K562 (cell line): ENCODE measurements at regions not wholly inside any gene's neighbourhood (a gene's known extent, or its start where the extent isn't known, plus 50 kb on each side); places are given as distances from the start of the nearest gene placed in this dataset.

Experiments used
- ATAC-seq: fragments of 200-7000 bp; cut with Tn5 transposase; 3 replicates; pipeline ENCODE4 v1.9.1; 2020; ENCODE audit warnings: moderate library complexity
- BruUV-seq: library from RNA; stranded (reverse); fragments of 400-500 nt; replicated peaks from 2 replicates; lab custom pipeline; 2021; lab: Mats Ljungman, UMichigan
- CTCF ChIA-PET: fragments of 300-600 bp; formaldehyde crosslinking; extraction: SDS; loops from one replicate; lab custom pipeline; 2021; ENCODE audit warnings: low intra/inter-chr PET ratio; lab: Yijun Ruan, JAX
- POLR2A ChIA-PET: fragments of 300-600, 350-650 bp; sonication (Branson Sonifier 250); formaldehyde crosslinking; extraction: SDS; loops from one replicate; lab custom pipeline; 2021; ENCODE audit warnings: antibody characterized with exemption, inconsistent platforms; lab: Yijun Ruan, JAX
- DNase-seq, 4 experiments: peaks; one replicate each; pipeline versions ENCODE4 v3.0.0 to v3.0.0-alpha.2; 2011 to 2018; ENCODE audit warnings: low spot score in 3 of 4, mixed read lengths in 3 of 4; ENCODE audit errors: extremely low read depth in 1 of 4
- FAIRE-seq: peaks from 2 replicates; lab custom pipeline; 2011; peaks lifted over from hg19 to GRCh38; lab: Jason Lieb, UNC
- H2AFZ ChIP-seq: 2 replicates; pipeline ENCODE4 v1.6.0; 2011; ENCODE audit warnings: low read depth, low read length, control low read depth, inconsistent platforms
- H3K27ac ChIP-seq: fragments of 200-600 bp; 3 replicates; pipeline ENCODE4 v1.8.0; 2011; ENCODE audit warnings: low read depth, mild to moderate bottlenecking, control low read depth, inconsistent platforms, low read length, moderate library complexity, mixed read lengths; ENCODE audit errors: extremely low read depth
- H3K27me3 ChIP-seq, 2 experiments: fragments of 300-600 bp in 1 of 2; 2 replicates in 1 of 2; 3 replicates in 1 of 2; pipeline versions ENCODE4 v1.6.0 to v1.8.0; 2011; ENCODE audit warnings: inconsistent platforms in 2 of 2, low read length in 2 of 2, mild to moderate bottlenecking in 1 of 2, mixed read lengths in 1 of 2, moderate library complexity in 1 of 2; ENCODE audit not compliant: control insufficient read depth in 2 of 2, insufficient read depth in 2 of 2
- H3K36me3 ChIP-seq: fragments of 300-600 bp; 3 replicates; pipeline ENCODE4 v1.8.0; 2011; ENCODE audit warnings: mild to moderate bottlenecking, low read length, inconsistent platforms; ENCODE audit not compliant: control insufficient read depth, insufficient read depth
- H3K4me1 ChIP-seq, 2 experiments: fragments of 200-600 bp in 1 of 2; replicated peaks in 1 of 2; 2 replicates in 1 of 2; 3 replicates in 1 of 2; pipeline versions ENCODE4 v1.5.1 to v1.8.0; 2011; ENCODE audit warnings: inconsistent platforms in 2 of 2, low read length in 2 of 2, mild to moderate bottlenecking in 1 of 2, mixed read lengths in 1 of 2, moderate library complexity in 1 of 2; ENCODE audit not compliant: control insufficient read depth in 2 of 2, insufficient read depth in 2 of 2
- H3K4me2 ChIP-seq: 2 replicates; pipeline ENCODE4 v1.6.1; 2011; ENCODE audit warnings: low read length, control low read depth, inconsistent platforms, mixed read lengths; ENCODE audit not compliant: insufficient read depth
- H3K4me3 ChIP-seq: fragments of 200-600 bp; sonication (generic), shearing (Covaris generic); 2 replicates; pipeline ENCODE4 v1.5.1; 2016; ENCODE audit warnings: control low read depth, inconsistent platforms
- H3K79me2 ChIP-seq: fragments of 200-600 bp; 3 replicates; pipeline ENCODE4 v1.8.0; 2011; ENCODE audit warnings: low read length, inconsistent platforms; ENCODE audit not compliant: control insufficient read depth, insufficient read depth
- H3K9ac ChIP-seq, 2 experiments: 2 replicates each; pipeline versions ENCODE4 v1.6.0 to v1.6.1; 2011; ENCODE audit warnings: low read depth in 2 of 2, low read length in 2 of 2, control low read depth in 1 of 2, inconsistent platforms in 1 of 2, mild to moderate bottlenecking in 1 of 2, mixed read lengths in 1 of 2; ENCODE audit not compliant: insufficient read depth in 1 of 2
- H3K9me1 ChIP-seq: one replicate; pipeline ENCODE4 v1.6.0; 2011; ENCODE audit warnings: inconsistent platforms, mild to moderate bottlenecking, low read length, moderate library complexity; ENCODE audit not compliant: control insufficient read depth, insufficient read depth
- H3K9me3 ChIP-seq: replicated peaks from 2 replicates; pipeline ENCODE4 v1.5.1; 2011; ENCODE audit warnings: low read depth, low read length, inconsistent platforms; ENCODE audit not compliant: control insufficient read depth, insufficient read depth
- H4K20me1 ChIP-seq: replicated peaks from 2 replicates; pipeline ENCODE4 v1.6.1; 2011; ENCODE audit warnings: low read length, inconsistent platforms, mixed read lengths; ENCODE audit not compliant: control insufficient read depth, insufficient read depth
- BDP1 ChIP-seq: IDR thresholded peaks from 3 replicates; pipeline ENCODE4 v1.6.1; 2011; ENCODE audit not compliant: insufficient read length, insufficient read depth
- CBX1 ChIP-seq: sonication (generic); IDR thresholded peaks from 2 replicates; pipeline ENCODE4 v1.6.1; 2016; ENCODE audit warnings: antibody characterized with exemption, low read depth, mild to moderate bottlenecking
- DACH1 ChIP-seq: fragments of 450-650 bp; IDR thresholded peaks from 2 replicates; pipeline ENCODE4 v1.6.1; 2018; ENCODE audit not compliant: partially characterized antibody
- ELF4 ChIP-seq: fragments of 450-650 bp; formaldehyde crosslinking; IDR thresholded peaks from 2 replicates; pipeline ENCODE4 v1.4.0; 2022; ENCODE audit warnings: missing genetic modification characterization
- EP400 ChIP-seq: fragments of 450-650 bp; IDR thresholded peaks from 2 replicates; pipeline ENCODE4 v1.6.1; 2017; ENCODE audit warnings: antibody characterized with exemption, mild to moderate bottlenecking, moderate library complexity
- FOSL1 ChIP-seq: fragments of 200-800 bp; sonication (Bioruptor generic); conservative IDR thresholded peaks from 2 replicates; pipeline ENCODE4 v1.6.1; 2016; ENCODE audit warnings: missing genetic modification characterization, missing compliant biosample characterization
- MAFG ChIP-seq: fragments of 450-650 bp; conservative IDR thresholded peaks from 2 replicates; pipeline ENCODE4 v1.6.1; 2016; ENCODE audit warnings: missing genetic modification characterization, missing compliant biosample characterization
- NFE2L1 ChIP-seq: fragments of 450-650 bp; IDR thresholded peaks from 2 replicates; pipeline ENCODE4 v1.6.1; 2016; ENCODE audit warnings: missing genetic modification characterization, low read depth, mild to moderate bottlenecking, missing compliant biosample characterization, moderate library complexity, borderline replicate concordance
- PYGO2 ChIP-seq: fragments of 450-650 bp; IDR thresholded peaks from 2 replicates; pipeline ENCODE4 v1.6.1; 2016; ENCODE audit warnings: mild to moderate bottlenecking, missing genetic modification characterization, moderate library complexity, missing compliant biosample characterization
- SMARCB1 ChIP-seq: IDR thresholded peaks from 2 replicates; pipeline ENCODE4 v1.6.1; 2011; ENCODE audit warnings: improper control_type of control experiment, low read depth; ENCODE audit not compliant: insufficient read length
- SP1 ChIP-seq: sonication (generic); formaldehyde crosslinking; IDR thresholded peaks from 2 replicates; pipeline ENCODE4 v1.8.1; 2022; ENCODE audit warnings: mild to moderate bottlenecking, missing genetic modification reagents
- THRB ChIP-seq: fragments of 450-650 bp; formaldehyde crosslinking; conservative IDR thresholded peaks from 2 replicates; pipeline ENCODE4 v1.4.0; 2022; ENCODE audit warnings: mild to moderate bottlenecking, missing genetic modification characterization
- ZKSCAN8 ChIP-seq: fragments of 200-800 bp; sonication (Bioruptor generic); IDR thresholded peaks from 2 replicates; pipeline ENCODE4 v1.6.1; 2016; ENCODE audit warnings: missing genetic modification characterization, missing compliant biosample characterization
- ZNF655 ChIP-seq: fragments of 250-450 bp; sonication (Bioruptor Pico); IDR thresholded peaks from 2 replicates; pipeline ENCODE4 v1.5.0; 2021
- ZNF764 ChIP-seq: fragments of 250-450 bp; sonication (Bioruptor Pico); IDR thresholded peaks from 2 replicates; pipeline ENCODE4 v1.4.0; 2020; ENCODE audit warnings: low read depth, mild to moderate bottlenecking, moderate library complexity
- WGBS: fragments of 100-300 bp; shearing (Covaris generic); methylation state at CpG from one replicate; pipeline ENCODE4 v1.1.6; 2016; ENCODE audit warnings: low coverage, mixed read lengths; ENCODE audit not compliant: insufficient coverage; ENCODE audit errors: missing lambda C conversion rate; 5-methylcytosine and 5-hydroxymethylcytosine counted together
- in situ Hi-C: fragments of 300-500 bp; cut with MboI; formaldehyde crosslinking; loops from 4 replicates; pipeline ENCODE4 v1.15.0; 2018; ENCODE audit warnings: inconsistent platforms, mixed read lengths
- intact Hi-C: fragments of 100-400 bp; cut with micrococcal nuclease; formaldehyde crosslinking; loops from 2 replicates; pipeline ENCODE4 v1.14.2; 2022
- TF ChIP-seq, protein P1 (sequence below), 2 experiments: fragments of 450-650 bp in 1 of 2; sonication (generic) in 1 of 2; formaldehyde crosslinking; conservative IDR thresholded peaks; 2 replicates each; pipeline versions ENCODE4 v1.4.0 to v1.8.1; 2020 to 2022; ENCODE audit warnings: mild to moderate bottlenecking in 1 of 2, missing genetic modification reagents in 1 of 2

DNA sequence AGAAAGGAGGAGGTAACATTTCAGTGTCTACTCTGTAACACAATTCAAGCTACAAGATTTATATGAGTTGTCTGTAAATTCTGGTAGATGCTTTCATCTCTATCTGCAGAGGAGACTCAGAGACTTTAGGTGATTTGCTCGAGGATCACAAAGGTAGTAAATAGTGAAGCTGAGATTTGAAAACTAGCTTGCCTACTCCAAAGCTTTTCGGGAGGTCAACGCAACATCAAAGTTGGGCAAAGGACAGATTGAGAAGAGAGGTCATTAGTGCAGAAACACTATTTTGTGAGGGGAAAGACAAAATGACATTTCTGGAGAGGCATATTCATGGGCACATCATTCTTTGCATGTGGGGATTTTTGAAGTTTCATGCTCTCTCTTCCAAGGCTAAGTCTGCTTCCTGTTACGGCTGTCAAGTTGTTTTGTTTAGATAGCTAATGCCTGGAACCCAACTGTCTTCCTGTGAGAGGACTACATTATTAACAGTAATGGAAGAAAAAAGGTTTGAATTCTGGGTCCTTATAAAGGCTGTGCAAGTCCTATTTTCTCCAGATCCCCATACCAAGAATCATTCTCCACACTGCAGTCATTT lies 413.5 kb upstream of the ZNF462 start:
- WGBS, result 2% methylated on average over 4 of the region's 4 CpGs
- CTCF ChIA-PET, result no interaction called here
- no TSS peak for BruUV-seq

GRCh38 chr9:106450549-106450948 lies 412.4 kb upstream of the ZNF462 start:
- Histone ChIP-seq H3K9ac (no peak overlapping the region), H3K4me3 (no peak overlapping the region), H3K4me2 (no peak overlapping the region), H3K9me3 (no peaks in the 10 kb centered on the region), H3K4me1 (no peaks in the 10 kb centered on the region), H3K27me3 (no peaks in the 10 kb centered on the region), H3K27ac (no peak overlapping the region), H2AFZ (no peak overlapping the region), H4K20me1 (no peaks in the 10 kb centered on the region), H3K36me3 (no peaks in the 10 kb centered on the region), H3K79me2 (no peaks in the 10 kb centered on the region), H3K9me1 (no peaks in the 10 kb centered on the region)
- BruUV-seq, result no TSS peak
- intact Hi-C loops, result no loop called here
- ATAC-seq (no peak), DNase-seq (no peak), FAIRE-seq (no peak)
- ChIA-PET CTCF (no interaction called here), POLR2A (no interaction called here)
- in situ Hi-C loops, result no loop called here
- TF ChIP-seq, protein P1, sequence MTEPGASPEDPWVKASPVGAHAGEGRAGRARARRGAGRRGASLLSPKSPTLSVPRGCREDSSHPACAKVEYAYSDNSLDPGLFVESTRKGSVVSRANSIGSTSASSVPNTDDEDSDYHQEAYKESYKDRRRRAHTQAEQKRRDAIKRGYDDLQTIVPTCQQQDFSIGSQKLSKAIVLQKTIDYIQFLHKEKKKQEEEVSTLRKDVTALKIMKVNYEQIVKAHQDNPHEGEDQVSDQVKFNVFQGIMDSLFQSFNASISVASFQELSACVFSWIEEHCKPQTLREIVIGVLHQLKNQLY (CRISPR knock-in tag; conservative IDR thresholded peaks at IDR 0.05), result no peak
- TF ChIP-seq SP1 (no peak), ZKSCAN8 (CRISPR knock-in tag) (no peak), FOSL1 (tag) (no peak), NFE2L1 (tag) (no peak), MAFG (tag) (no peak), ZNF764 (CRISPR knock-in tag) (no peak), ZNF655 (CRISPR knock-in tag) (no peak), ELF4 (CRISPR knock-in tag) (no peak), THRB (CRISPR knock-in tag) (no peak), PYGO2 (tag) (no peak), DACH1 (no peak)

More for the DNA sequence above, 413.5 kb upstream of the ZNF462 start:
- TF ChIP-seq CBX1, result no peak
- TF ChIP-seq EP400, result no peak
- TF ChIP-seq BDP1, result no peak
- no peak for TF ChIP-seq SMARCB1
- H3K9ac ChIP-seq, result no peak overlapping the region
- H3K79me2 ChIP-seq, result no peaks in the 10 kb centered on the region
- POLR2A ChIA-PET, result no interaction called here
- no peaks in the 10 kb centered on the region for H3K27me3 ChIP-seq
- ATAC-seq (no peak), FAIRE-seq (no peak), DNase-seq (no peak)
- H3K9me3 ChIP-seq, result no peaks in the 10 kb centered on the region
- no peaks in the 10 kb centered on the region for H3K9me1 ChIP-seq
- no peaks in the 10 kb centered on the region for H3K36me3 ChIP-seq
- no peak overlapping the region for H2AFZ ChIP-seq
- no peaks in the 10 kb centered on the region for H3K4me1 ChIP-seq
- H3K4me3 ChIP-seq, result no peak overlapping the region
- H3K4me2 ChIP-seq, result no peak overlapping the region
- in situ Hi-C loops, result no loop called here
- no peaks in the 10 kb centered on the region for H4K20me1 ChIP-seq
- intact Hi-C loops, result no loop called here
- H3K27ac ChIP-seq, result no peak overlapping the region
